SJSA1 (cell line): ENCODE measurements at regions not wholly inside any gene's neighbourhood (a gene's known extent, or its start where the extent isn't known, plus 50 kb on each side); places are given as distances from the start of the nearest gene placed in this dataset.

Source experiments
- DNase-seq, 2 experiments: peaks; one replicate each; pipeline ENCODE4 v3.0.0-alpha.2; 2015 to 2020; ENCODE audit warnings: low spot score in 2 of 2, low read depth in 1 of 2
- H3K27ac ChIP-seq: fragments of 250-450 bp; sonication (Bioruptor Pico); 2 replicates; pipeline ENCODE4 v1.5.1; 2020; ENCODE audit warnings: mild to moderate bottlenecking, moderate library complexity
- H3K27me3 ChIP-seq: fragments of 250-450 bp; sonication (Bioruptor Pico); replicated peaks from 2 replicates; pipeline ENCODE4 v1.5.1; 2020; ENCODE audit warnings: mild to moderate bottlenecking, moderate library complexity
- H3K36me3 ChIP-seq: fragments of 250-450 bp; sonication (Bioruptor Pico); 2 replicates; pipeline ENCODE4 v1.5.1; 2020; ENCODE audit warnings: mild to moderate bottlenecking
- H3K4me1 ChIP-seq: fragments of 250-450 bp; sonication (Bioruptor Pico); replicated peaks from 2 replicates; pipeline ENCODE4 v1.6.1; 2021; ENCODE audit warnings: mild to moderate bottlenecking
- H3K4me3 ChIP-seq: fragments of 250-450 bp; sonication (Bioruptor Pico); 2 replicates; pipeline ENCODE4 v1.5.1; 2020; ENCODE audit warnings: mild to moderate bottlenecking
- H3K9me3 ChIP-seq: fragments of 250-450 bp; sonication (Bioruptor Pico); replicated peaks from 2 replicates; pipeline ENCODE4 v1.5.1; 2020; ENCODE audit warnings: mild to moderate bottlenecking

- H3K27ac ChIP-seq, result no peak overlapping the region
- H3K27me3 ChIP-seq, result 0 out of 2 replicates have a peak, but pooled peaks cover 3% of the 10 kb centered on the region
- no peak for DNase-seq
- no peaks in the 10 kb centered on the region for H3K9me3 ChIP-seq
- H3K4me1 ChIP-seq, result no peaks in the 10 kb centered on the region
- H3K4me3 ChIP-seq, result no peak overlapping the region
- H3K36me3 ChIP-seq, result no peaks in the 10 kb centered on the region
Measured at GRCh38 chr5:57608542-57608941, 125.9 kb upstream of the ACTBL2 start.

- H3K27ac ChIP-seq, result no peak overlapping the region
- 0 out of 2 replicates have a peak, but pooled peaks cover 3% of the 10 kb centered on the region for H3K27me3 ChIP-seq
- H3K9me3 ChIP-seq, result no peaks in the 10 kb centered on the region
- H3K4me1 ChIP-seq, result peaks cover 7% of the 10 kb centered on the region
- no peaks in the 10 kb centered on the region for H3K36me3 ChIP-seq
- DNase-seq, result no peak
- H3K4me3 ChIP-seq, result no peak overlapping the region
Measured at GRCh38 chr5:57601996-57602395, 119.4 kb upstream of the ACTBL2 start.

GRCh38 chr5:57600321-57600720, 117.7 kb upstream of the ACTBL2 start:
- 0 out of 2 replicates have a peak, but pooled peaks cover 3% of the 10 kb centered on the region for H3K27me3 ChIP-seq
- no peaks in the 10 kb centered on the region for H3K9me3 ChIP-seq
- H3K4me3 ChIP-seq, result no peak overlapping the region
- peaks cover 7% of the 10 kb centered on the region for H3K4me1 ChIP-seq
- no peaks in the 10 kb centered on the region for H3K36me3 ChIP-seq
- no peak for DNase-seq
- no peak overlapping the region for H3K27ac ChIP-seq

DNA sequence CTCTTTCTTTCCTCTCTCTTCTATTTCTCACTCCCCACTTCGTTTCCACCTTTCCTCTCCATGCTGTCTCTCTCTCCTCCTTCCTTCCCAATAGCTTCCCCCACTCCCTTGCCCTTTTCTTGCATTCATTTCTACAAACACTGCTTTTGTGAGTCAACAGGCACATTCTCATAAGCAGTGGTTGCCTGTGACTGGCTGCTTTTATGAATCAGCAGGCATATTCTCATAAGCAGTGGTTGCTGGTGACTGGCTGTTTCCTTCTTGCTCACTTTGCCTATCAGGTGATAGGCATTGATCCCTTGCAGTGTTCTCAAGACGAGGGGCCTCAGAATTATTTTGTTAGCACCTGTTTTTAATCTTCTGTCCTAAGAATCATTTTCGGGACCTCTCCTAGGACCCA, 116.1 kb upstream of the ACTBL2 start:
- Histone ChIP-seq H3K27me3 (0 out of 2 replicates have a peak, but pooled peaks cover 2% of the 10 kb centered on the region), H3K27ac (no peak overlapping the region), H3K9me3 (no peaks in the 10 kb centered on the region), H3K4me3 (no peak overlapping the region), H3K36me3 (no peaks in the 10 kb centered on the region), H3K4me1 (peaks cover 7% of the 10 kb centered on the region)
- DNase-seq, result peak in 1 of 2 experiments; percentile 11

GRCh38 chr5:57598097-57598496, 115.5 kb upstream of the ACTBL2 start:
- Histone ChIP-seq H3K4me1 (peaks cover 7% of the 10 kb centered on the region), H3K27ac (no peak overlapping the region), H3K4me3 (no peak overlapping the region), H3K27me3 (no peaks in the 10 kb centered on the region), H3K9me3 (no peaks in the 10 kb centered on the region), H3K36me3 (no peaks in the 10 kb centered on the region)
- no peak for DNase-seq

GRCh38 chr5:57595523-57595991, 112.9 kb upstream of the ACTBL2 start:
- H3K36me3 ChIP-seq, result no peaks in the 10 kb centered on the region
- no peak overlapping the region for H3K27ac ChIP-seq
- no peaks in the 10 kb centered on the region for H3K9me3 ChIP-seq
- peaks cover 16% of the 10 kb centered on the region for H3K4me1 ChIP-seq
- no peaks in the 10 kb centered on the region for H3K27me3 ChIP-seq
- DNase-seq, result no peak
- H3K4me3 ChIP-seq, result no peak overlapping the region

DNA sequence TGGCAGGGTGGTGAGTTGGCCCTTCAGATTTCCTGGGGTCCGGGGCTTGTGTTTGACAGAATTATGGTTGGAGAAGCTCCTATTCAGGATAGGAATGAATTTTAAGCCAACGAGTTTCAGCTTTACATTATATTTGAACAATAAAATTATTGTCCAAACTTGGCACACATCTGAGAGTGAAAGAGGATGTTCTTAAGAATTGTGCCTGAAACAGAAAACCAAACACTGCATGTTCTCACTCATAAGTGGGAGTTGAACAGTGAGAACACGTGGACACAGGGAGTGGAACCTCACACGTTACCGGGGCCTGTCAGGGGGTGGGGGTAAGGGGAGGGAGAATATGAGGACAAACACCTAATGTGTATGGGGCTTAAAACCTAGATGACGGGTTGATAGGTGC, 111.8 kb upstream of the ACTBL2 start:
- no peak overlapping the region for H3K27ac ChIP-seq
- no peaks in the 10 kb centered on the region for H3K9me3 ChIP-seq
- DNase-seq, result no peak
- no peaks in the 10 kb centered on the region for H3K27me3 ChIP-seq
- no peaks in the 10 kb centered on the region for H3K36me3 ChIP-seq
- H3K4me1 ChIP-seq, result peaks cover 16% of the 10 kb centered on the region
- no peak overlapping the region for H3K4me3 ChIP-seq

DNA sequence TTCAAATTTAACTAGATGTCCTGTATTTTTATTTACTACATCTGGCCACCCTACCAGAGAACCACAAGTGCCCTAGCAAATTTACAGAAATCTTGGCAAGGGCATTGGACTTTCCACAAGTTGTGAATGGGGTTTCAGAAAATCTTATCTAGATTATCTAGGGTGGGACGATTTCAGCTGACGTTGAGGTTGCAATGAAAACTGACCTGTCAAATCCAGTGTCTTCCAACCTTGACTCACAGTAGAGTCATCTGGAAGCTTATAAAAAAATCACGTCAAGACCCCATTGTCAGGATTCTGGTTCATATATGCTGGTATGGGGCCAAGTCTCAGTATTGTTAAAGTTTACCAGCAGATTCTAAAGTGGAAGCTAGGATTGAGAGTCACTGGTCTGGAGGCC, 109.6 kb upstream of the ACTBL2 start:
- Histone ChIP-seq H3K27me3 (no peaks in the 10 kb centered on the region), H3K4me1 (peaks cover 9% of the 10 kb centered on the region; the same call in 1 of the 2 replicates), H3K27ac (no peak overlapping the region), H3K9me3 (no peaks in the 10 kb centered on the region), H3K36me3 (no peaks in the 10 kb centered on the region), H3K4me3 (no peak overlapping the region)
- DNase-seq, result no peak

GRCh38 chr5:57586649-57587048, 104.0 kb upstream of the ACTBL2 start:
- H3K9me3 ChIP-seq, result no peaks in the 10 kb centered on the region
- H3K36me3 ChIP-seq, result no peaks in the 10 kb centered on the region
- H3K27me3 ChIP-seq, result no peaks in the 10 kb centered on the region
- H3K27ac ChIP-seq, result no peak overlapping the region
- no peak overlapping the region for H3K4me3 ChIP-seq
- DNase-seq, result no peak
- H3K4me1 ChIP-seq, result no peaks in the 10 kb centered on the region

DNA sequence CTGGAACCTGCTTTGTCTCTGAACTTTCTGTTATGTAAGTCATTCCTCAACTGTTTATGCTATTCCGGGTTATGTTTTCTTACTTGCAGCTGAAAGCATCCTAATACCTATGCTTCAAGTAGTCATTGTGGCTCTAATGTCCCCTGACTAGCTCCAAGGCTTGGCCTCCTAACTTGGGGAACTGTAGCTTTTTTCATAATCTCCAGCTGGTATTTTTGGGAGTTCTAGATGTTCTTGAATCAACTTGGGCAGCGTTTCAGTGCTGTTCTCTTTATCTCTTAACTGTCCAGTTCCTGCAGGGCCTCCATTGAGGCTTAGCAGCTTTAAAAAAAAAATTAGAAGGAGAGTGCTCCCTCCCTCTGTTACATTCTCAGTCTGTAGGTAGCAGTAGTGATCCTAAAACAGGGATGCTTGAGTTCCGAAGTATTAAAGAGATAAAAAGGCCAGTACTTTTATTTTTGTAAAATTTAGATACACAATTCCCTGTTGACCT, 100.0 kb upstream of the ACTBL2 start:
- Histone ChIP-seq H3K36me3 (no peaks in the 10 kb centered on the region), H3K9me3 (no peaks in the 10 kb centered on the region), H3K4me1 (no peaks in the 10 kb centered on the region), H3K4me3 (no peak overlapping the region), H3K27me3 (no peaks in the 10 kb centered on the region), H3K27ac (no peak overlapping the region)
- no peak for DNase-seq

GRCh38 chr5:57581772-57582171, 99.2 kb upstream of the ACTBL2 start:
- no peak overlapping the region for H3K27ac ChIP-seq
- H3K4me3 ChIP-seq, result no peak overlapping the region
- no peaks in the 10 kb centered on the region for H3K9me3 ChIP-seq
- H3K36me3 ChIP-seq, result no peaks in the 10 kb centered on the region
- no peaks in the 10 kb centered on the region for H3K4me1 ChIP-seq
- no peaks in the 10 kb centered on the region for H3K27me3 ChIP-seq
- DNase-seq, result no peak

GRCh38 chr5:57581222-57581621, 98.6 kb upstream of the ACTBL2 start:
- Histone ChIP-seq H3K27ac (no peak overlapping the region), H3K4me3 (no peak overlapping the region), H3K4me1 (no peaks in the 10 kb centered on the region), H3K27me3 (no peaks in the 10 kb centered on the region), H3K9me3 (no peaks in the 10 kb centered on the region), H3K36me3 (no peaks in the 10 kb centered on the region)
- DNase-seq, result no peak

DNA sequence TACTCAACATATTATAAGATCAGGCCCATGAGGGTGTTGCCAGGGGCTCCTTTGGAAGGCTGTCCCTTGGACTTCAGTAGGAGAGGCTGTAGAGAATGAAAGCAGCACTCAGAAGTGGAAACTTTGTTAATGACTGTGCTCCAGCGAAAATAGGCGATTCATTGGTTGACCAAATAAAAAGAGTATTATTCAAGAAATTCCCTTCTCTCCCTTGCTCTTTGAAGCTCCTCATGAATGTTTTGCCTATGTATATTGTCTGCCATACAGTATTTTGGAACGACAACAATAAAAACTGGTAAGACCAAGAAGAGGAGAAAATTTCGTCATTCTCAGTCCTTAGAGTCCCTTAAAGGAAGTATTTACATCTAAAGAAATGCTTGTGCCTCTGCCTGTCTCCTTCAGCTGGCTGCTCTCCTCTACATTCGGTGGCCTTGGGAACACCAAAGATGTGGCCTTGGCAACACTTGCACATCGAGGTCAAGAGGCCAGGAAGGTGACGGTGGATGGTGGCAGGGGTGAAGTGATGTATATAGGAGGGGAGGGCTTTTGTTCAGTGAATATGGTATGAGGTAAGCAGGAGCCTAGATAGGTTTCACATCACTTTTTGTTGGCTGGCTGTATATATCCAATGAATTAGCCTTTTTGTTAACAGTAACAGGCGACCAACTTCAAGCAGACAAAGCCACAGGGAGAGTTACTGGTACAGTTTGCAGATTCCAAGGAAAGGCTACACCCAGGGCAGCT, 95.0 kb upstream of the ACTBL2 start:
- Histone ChIP-seq H3K9me3 (no peaks in the 10 kb centered on the region), H3K27me3 (no peaks in the 10 kb centered on the region), H3K27ac (no peak overlapping the region), H3K4me3 (no peak overlapping the region), H3K36me3 (no peaks in the 10 kb centered on the region), H3K4me1 (no peaks in the 10 kb centered on the region)
- no peak for DNase-seq

DNA sequence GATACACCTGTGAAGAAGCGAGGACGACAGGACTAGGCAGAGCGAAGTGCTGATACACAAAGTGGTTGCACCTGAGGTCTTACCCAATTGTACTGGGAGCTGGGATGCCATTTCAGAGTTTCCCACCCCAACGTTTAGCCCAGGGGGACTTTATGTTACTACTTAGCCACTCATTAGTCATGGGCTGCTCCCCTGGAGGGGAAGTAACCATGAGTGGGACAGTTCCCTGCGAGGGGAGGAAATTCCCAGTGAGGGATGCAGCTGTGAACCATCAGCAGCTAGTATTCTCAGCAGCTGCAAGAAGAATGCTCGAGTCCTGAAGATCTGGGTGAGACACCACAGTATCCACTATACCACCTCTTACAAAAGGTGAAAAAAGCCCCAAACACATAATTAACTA, 93.7 kb upstream of the ACTBL2 start:
- H3K4me1 ChIP-seq, result no peaks in the 10 kb centered on the region; the same call in 1 of the 2 replicates
- no peak for DNase-seq
- no peaks in the 10 kb centered on the region for H3K9me3 ChIP-seq
- H3K27me3 ChIP-seq, result no peaks in the 10 kb centered on the region
- no peaks in the 10 kb centered on the region for H3K36me3 ChIP-seq
- H3K4me3 ChIP-seq, result no peak overlapping the region
- H3K27ac ChIP-seq, result no peak overlapping the region
